ENCODE measurements at regions not wholly inside any gene's neighbourhood (a gene's known extent, or its start where the extent isn't known, plus 50 kb on each side); places are given as distances from the start of the nearest gene placed in this dataset.

- no peak for DNase-seq
Observed at GRCh38 chr10:98332623-98333269, 64.8 kb upstream of the LOXL4 start.

GRCh38 chr10:98331885-98332284 is 63.9 kb upstream of the LOXL4 start:
- no peak for DNase-seq

GRCh38 chr10:98330987-98331386 is 63.0 kb upstream of the LOXL4 start:
- no peak for DNase-seq

GRCh38 chr10:98328640-98329039 is 60.6 kb upstream of the LOXL4 start:
- no peak for DNase-seq

- DNase-seq = no peak
Observed at GRCh38 chr10:98328163-98328562, 60.2 kb upstream of the LOXL4 start.

- no peak for DNase-seq
Observed at GRCh38 chr10:98326621-98327027, 58.6 kb upstream of the LOXL4 start.

GRCh38 chr10:98323221-98324164 is 55.5 kb upstream of the LOXL4 start:
- DNase-seq = peak in 1 of 2 experiments; percentile 4

GRCh38 chr10:98321186-98321780 is 53.3 kb upstream of the LOXL4 start:
- DNase-seq = no peak

GRCh38 chr10:98320486-98321185 is 52.6 kb upstream of the LOXL4 start:
- no peak for DNase-seq

GRCh38 chr10:98318861-98319260 is 50.9 kb upstream of the LOXL4 start:
- DNase-seq = no peak
